Neural crest cell (in vitro differentiated cells): ENCODE measurements at regions not wholly inside any gene's neighbourhood (a gene's known extent, or its start where the extent isn't known, plus 50 kb on each side); places are given as distances from the start of the nearest gene placed in this dataset.

ENCODE experiments used
- DNase-seq: peaks from one replicate; pipeline ENCODE4 v3.0.0; 2021; ENCODE audit warnings: low read depth, mixed read lengths, low spot score
- H3K27ac Mint-ChIP-seq: one replicate; pipeline ENCODE4 v1.8.0; 2021; ENCODE audit warnings: mild to moderate bottlenecking, mixed read lengths; ENCODE audit not compliant: unreplicated experiment
- H3K27me3 Mint-ChIP-seq: 2 replicates; pipeline ENCODE4 v1.8.0; 2021; ENCODE audit warnings: low read depth, mild to moderate bottlenecking, mixed read lengths
- H3K36me3 Mint-ChIP-seq: 2 replicates; pipeline ENCODE4 v1.8.0; 2021; ENCODE audit warnings: low read depth, mild to moderate bottlenecking, mixed read lengths
- H3K4me1 Mint-ChIP-seq: 2 replicates; pipeline ENCODE4 v1.8.0; 2021; ENCODE audit warnings: mixed read lengths
- H3K4me3 Mint-ChIP-seq: one replicate; pipeline ENCODE4 v1.8.0; 2021; ENCODE audit warnings: mild to moderate bottlenecking, mixed read lengths
- H3K9me3 Mint-ChIP-seq: 2 replicates; pipeline ENCODE4 v1.8.0; 2021; ENCODE audit warnings: mixed read lengths
- TF ChIP-seq, protein P1 (sequence below): fragments of 200-600 bp; sonication (generic); conservative IDR thresholded peaks from 2 replicates; pipeline ENCODE4 v1.5.0; 2021; ENCODE audit warnings: antibody characterized with exemption, mild to moderate bottlenecking

DNA sequence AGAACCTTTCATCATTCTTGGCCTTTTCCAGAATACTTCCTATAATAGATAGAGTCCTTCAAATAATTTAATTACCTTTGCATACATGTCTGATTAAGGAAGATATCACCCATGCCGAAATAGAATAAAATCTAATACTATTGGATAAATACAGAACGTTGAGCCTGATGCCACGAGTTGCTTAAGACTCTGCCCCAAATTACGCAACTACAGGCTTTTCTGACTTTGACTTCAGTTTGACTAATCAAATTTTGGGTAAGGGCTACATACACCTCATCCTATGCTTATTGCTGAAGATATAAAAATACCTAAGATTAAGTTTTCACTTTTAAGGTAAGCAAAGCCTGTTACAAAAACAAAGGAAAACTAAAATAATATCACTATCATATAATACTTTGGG lies 1065.1 kb upstream of the NRXN1 start:
- Mint-ChIP-seq H3K4me3 (no peak overlapping the region), H3K36me3 (no peaks in the 10 kb centered on the region), H3K27me3 (no peaks in the 10 kb centered on the region), H3K4me1 (no peaks in the 10 kb centered on the region), H3K27ac (no peak overlapping the region), H3K9me3 (peaks cover 4% of the 10 kb centered on the region)
- TF ChIP-seq, protein P1, sequence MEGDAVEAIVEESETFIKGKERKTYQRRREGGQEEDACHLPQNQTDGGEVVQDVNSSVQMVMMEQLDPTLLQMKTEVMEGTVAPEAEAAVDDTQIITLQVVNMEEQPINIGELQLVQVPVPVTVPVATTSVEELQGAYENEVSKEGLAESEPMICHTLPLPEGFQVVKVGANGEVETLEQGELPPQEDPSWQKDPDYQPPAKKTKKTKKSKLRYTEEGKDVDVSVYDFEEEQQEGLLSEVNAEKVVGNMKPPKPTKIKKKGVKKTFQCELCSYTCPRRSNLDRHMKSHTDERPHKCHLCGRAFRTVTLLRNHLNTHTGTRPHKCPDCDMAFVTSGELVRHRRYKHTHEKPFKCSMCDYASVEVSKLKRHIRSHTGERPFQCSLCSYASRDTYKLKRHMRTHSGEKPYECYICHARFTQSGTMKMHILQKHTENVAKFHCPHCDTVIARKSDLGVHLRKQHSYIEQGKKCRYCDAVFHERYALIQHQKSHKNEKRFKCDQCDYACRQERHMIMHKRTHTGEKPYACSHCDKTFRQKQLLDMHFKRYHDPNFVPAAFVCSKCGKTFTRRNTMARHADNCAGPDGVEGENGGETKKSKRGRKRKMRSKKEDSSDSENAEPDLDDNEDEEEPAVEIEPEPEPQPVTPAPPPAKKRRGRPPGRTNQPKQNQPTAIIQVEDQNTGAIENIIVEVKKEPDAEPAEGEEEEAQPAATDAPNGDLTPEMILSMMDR: no peak
- no peak for DNase-seq

DNA sequence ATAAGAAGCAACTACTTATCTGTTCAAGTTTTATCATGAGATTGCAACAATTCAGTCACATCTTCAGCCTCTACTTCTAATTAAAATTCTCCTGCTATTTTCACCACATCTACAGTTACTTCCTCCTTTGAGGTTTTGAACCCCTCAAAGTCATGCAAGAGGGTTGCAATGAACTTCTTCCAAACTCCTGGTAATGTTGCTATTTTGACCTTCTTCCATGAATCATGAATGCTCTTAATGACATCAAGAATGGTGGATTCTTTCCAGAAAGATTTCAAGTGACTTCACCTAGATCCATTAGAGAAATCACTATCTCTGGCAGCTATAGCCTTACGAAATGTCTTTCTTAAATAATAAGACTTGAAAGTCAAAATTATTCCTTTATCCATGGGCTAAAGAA lies 1052.8 kb upstream of the NRXN1 start:
- Mint-ChIP-seq H3K4me3 (no peak overlapping the region), H3K36me3 (no peaks in the 10 kb centered on the region), H3K4me1 (no peaks in the 10 kb centered on the region), H3K27ac (no peak overlapping the region), H3K9me3 (no peaks in the 10 kb centered on the region), H3K27me3 (no peaks in the 10 kb centered on the region)
- TF ChIP-seq, protein P1: no peak
- DNase-seq: no peak

DNA sequence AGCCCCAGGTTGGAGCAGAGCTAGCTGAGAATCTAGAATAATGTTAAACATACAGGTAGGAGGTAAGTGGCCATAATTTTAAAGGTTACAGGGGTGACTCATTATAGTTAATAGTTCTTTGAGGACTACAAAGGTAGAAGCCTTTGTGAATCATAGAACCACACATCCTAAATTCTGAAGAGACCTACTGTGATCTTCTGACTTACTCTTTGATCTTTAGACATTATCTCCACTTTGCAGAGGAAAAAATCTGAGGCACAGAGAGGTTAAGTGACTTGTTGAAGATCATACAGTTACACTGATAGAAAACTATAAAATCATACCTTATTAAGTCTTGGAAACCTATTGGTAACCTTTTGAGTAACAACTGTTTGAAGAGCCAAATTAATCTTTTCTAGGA lies 1051.3 kb upstream of the NRXN1 start:
- no peak overlapping the region for H3K4me3 Mint-ChIP-seq
- no peaks in the 10 kb centered on the region for H3K4me1 Mint-ChIP-seq
- H3K27me3 Mint-ChIP-seq: no peaks in the 10 kb centered on the region
- no peak overlapping the region for H3K27ac Mint-ChIP-seq
- H3K36me3 Mint-ChIP-seq: no peaks in the 10 kb centered on the region
- TF ChIP-seq, protein P1: no peak
- H3K9me3 Mint-ChIP-seq: no peaks in the 10 kb centered on the region
- DNase-seq: no peak

DNA sequence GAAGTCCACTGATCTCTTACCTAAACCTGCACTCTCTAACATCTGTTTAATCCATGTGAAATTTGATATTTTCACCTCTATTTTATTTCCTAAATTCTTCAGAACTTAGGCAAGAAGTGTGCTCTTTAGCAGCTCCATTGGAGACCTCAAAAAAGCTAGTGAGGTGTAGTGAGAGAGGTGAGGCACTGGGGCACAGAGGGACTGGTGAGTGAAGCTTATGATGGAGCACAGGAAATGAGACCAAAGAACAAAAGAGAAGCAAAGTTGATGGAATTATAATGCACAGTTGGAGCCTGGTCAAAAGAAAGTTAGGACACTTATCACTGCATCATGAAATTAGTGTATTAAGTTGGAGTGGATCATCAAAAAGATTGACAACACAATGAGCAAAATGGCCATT lies 1050.7 kb upstream of the NRXN1 start:
- Mint-ChIP-seq H3K9me3 (no peaks in the 10 kb centered on the region), H3K27ac (no peak overlapping the region), H3K4me3 (no peak overlapping the region), H3K27me3 (no peaks in the 10 kb centered on the region), H3K4me1 (no peaks in the 10 kb centered on the region), H3K36me3 (no peaks in the 10 kb centered on the region)
- DNase-seq: no peak
- TF ChIP-seq, protein P1: no peak

DNA sequence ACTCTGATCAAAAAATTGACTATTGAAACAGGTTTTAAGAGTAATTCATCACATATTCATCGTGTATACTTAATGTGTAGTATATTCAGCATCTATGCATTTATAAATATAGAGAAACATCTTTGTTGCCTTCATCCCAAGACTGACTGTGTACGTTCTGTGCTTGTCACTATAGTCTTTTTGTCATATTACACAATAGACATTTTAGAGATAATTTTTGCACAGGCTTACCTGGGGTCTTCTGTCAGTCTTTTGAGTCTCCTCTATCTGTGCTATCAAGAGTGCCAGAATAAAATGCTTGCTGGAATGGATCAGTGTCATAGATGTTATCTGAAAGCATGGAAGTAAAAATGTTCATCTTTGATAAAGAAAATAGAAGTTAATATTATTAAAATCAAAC lies 1047.7 kb upstream of the NRXN1 start:
- TF ChIP-seq, protein P1: no peak
- Mint-ChIP-seq H3K27me3 (no peaks in the 10 kb centered on the region), H3K9me3 (peaks cover 3% of the 10 kb centered on the region), H3K4me1 (no peaks in the 10 kb centered on the region), H3K27ac (no peak overlapping the region), H3K4me3 (no peak overlapping the region), H3K36me3 (no peaks in the 10 kb centered on the region)
- DNase-seq: no peak

DNA sequence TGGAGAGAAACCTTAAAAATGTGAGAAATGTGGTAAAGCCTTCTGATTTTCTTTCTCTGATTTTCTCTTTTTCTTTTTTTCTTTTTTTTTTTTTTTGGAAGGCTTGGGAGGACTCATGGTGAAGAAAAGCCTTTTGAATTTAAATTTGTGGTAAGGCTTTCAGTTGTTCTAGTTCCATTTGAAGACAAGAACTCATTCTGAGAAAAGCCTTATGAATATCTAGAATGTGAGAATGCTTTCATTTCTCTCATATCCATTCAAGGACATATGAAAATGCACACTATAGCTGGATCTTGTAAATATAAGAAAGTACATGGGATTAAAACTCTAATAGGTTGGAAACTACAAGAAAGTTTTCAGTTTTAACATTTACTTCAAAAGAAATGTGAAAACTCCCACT lies 1045.2 kb upstream of the NRXN1 start:
- H3K4me3 Mint-ChIP-seq: no peak overlapping the region
- DNase-seq: no peak
- no peaks in the 10 kb centered on the region for H3K27me3 Mint-ChIP-seq
- H3K27ac Mint-ChIP-seq: no peak overlapping the region
- H3K36me3 Mint-ChIP-seq: no peaks in the 10 kb centered on the region
- H3K9me3 Mint-ChIP-seq: peaks cover 3% of the 10 kb centered on the region
- H3K4me1 Mint-ChIP-seq: no peaks in the 10 kb centered on the region
- TF ChIP-seq, protein P1: no peak
